ENCODE measurements at regions not wholly inside any gene's neighbourhood (a gene's known extent, or its start where the extent isn't known, plus 50 kb on each side); places are given as distances from the start of the nearest gene placed in this dataset.

GRCh38 chr1:80447526-80447925 lies 1353.2 kb upstream of the ADGRL2 start:
- no peak overlapping the region for H2BK120ac ChIP-seq (replicated peaks; ENCODE audit: low read depth, low read length)
- H2AFZ ChIP-seq (ENCODE audit: low read length): no peak overlapping the region
- H2AK5ac ChIP-seq (ENCODE audit: low read depth, low read length): no peak overlapping the region
- no peaks in the 10 kb centered on the region for H3K79me1 ChIP-seq (ENCODE audit: low read depth, low read length)
- H3K4me2 ChIP-seq (ENCODE audit: insufficient read depth in 1 of 2, low read depth in 2 of 2, low read length in 2 of 2): no peak overlapping the region
- H4K8ac ChIP-seq (ENCODE audit: extremely low read depth, insufficient read depth, low read length): no peak overlapping the region
- H3K9ac ChIP-seq (replicated peaks in 1 of 4; ENCODE audit: extremely low read depth in 1 of 4, low read depth in 3 of 4, low read length in 3 of 4): no peak overlapping the region
- H3K9me3 ChIP-seq (ENCODE audit: insufficient read depth in 2 of 2, low read depth in 1 of 2, low read length in 1 of 2): no peaks in the 10 kb centered on the region
- ChIA-PET CTCF (ENCODE audit: partially characterized antibody) (no interaction called here), POLR2A (ENCODE audit: partially characterized antibody) (no interaction called here)
- no peaks in the 10 kb centered on the region for H3K36me3 ChIP-seq (ENCODE audit: control insufficient read depth in 2 of 4, insufficient read depth in 4 of 4, low read length in 3 of 4)
- no peak overlapping the region for H2BK12ac ChIP-seq (ENCODE audit: low read depth, low read length)
- H3K4me3 ChIP-seq (ENCODE audit: extremely low read depth in 1 of 4, insufficient read depth in 2 of 4, low read depth in 3 of 4, low read length in 4 of 4): no peak overlapping the region
- 100% methylated on average over 1 of the region's 1 CpG; no CpG with 5 or more reads in 1 of the 2 experiments for WGBS, 2 experiments (ENCODE audit: extremely low coverage in 1 of 2, insufficient coverage in 1 of 2, insufficient read length in 1 of 2, insufficient replicate concordance in 2 of 2, low coverage in 1 of 2, low lambda C conversion rate in 2 of 2, missing lambda C conversion rate in 1 of 2)
- H3K14ac ChIP-seq (ENCODE audit: insufficient read length): no peak overlapping the region
- no peak overlapping the region for H2BK5ac ChIP-seq (ENCODE audit: low read depth, low read length)
- no peak overlapping the region for H3K4ac ChIP-seq (replicated peaks; ENCODE audit: insufficient read length, low read depth, low read length)
- DNase-seq (ENCODE audit: low read depth in 1 of 2, low spot score in 2 of 2) (no peak), FAIRE-seq (no peak)
- H3K23ac ChIP-seq (ENCODE audit: insufficient read length): no peak overlapping the region
- H3K23me2 ChIP-seq (ENCODE audit: low read depth, low read length): no peaks in the 10 kb centered on the region
- no peaks in the 10 kb centered on the region for H4K20me1 ChIP-seq (replicated peaks in 1 of 2; ENCODE audit: control insufficient read depth in 1 of 2, insufficient read depth in 2 of 2, low read length in 2 of 2)
- no peak overlapping the region for H3K18ac ChIP-seq (ENCODE audit: extremely low read depth, low read length)
- no peaks in the 10 kb centered on the region for H3K79me2 ChIP-seq (ENCODE audit: control insufficient read depth in 1 of 2, insufficient read depth in 2 of 2, low read length in 2 of 2)
- no peak overlapping the region for H4K5ac ChIP-seq (ENCODE audit: insufficient read length, low read depth, low read length)
- no peak overlapping the region for H4K91ac ChIP-seq (replicated peaks; ENCODE audit: insufficient read length, low read length)
- H3K27me3 ChIP-seq (replicated peaks in 1 of 4; ENCODE audit: control insufficient read depth in 3 of 4, extremely low read depth in 1 of 4, insufficient read depth in 3 of 4, low read length in 3 of 4): no peaks in the 10 kb centered on the region
- H2BK20ac ChIP-seq (ENCODE audit: low read length): no peak overlapping the region
- H3K27ac ChIP-seq (ENCODE audit: low read depth, low read length): no peak overlapping the region
- no peak overlapping the region for H2BK15ac ChIP-seq (ENCODE audit: low read length)
- H3K56ac ChIP-seq (replicated peaks; ENCODE audit: insufficient read length, low read depth, low read length): no peak overlapping the region
- no peaks in the 10 kb centered on the region for H3K4me1 ChIP-seq (replicated peaks in 1 of 4; ENCODE audit: control insufficient read depth in 3 of 4, insufficient read depth in 4 of 4, low read length in 3 of 4)
- TF ChIP-seq EP300 (IDR thresholded peaks at IDR 0.05; ENCODE audit: borderline replicate concordance in 1 of 2, low read depth in 2 of 2, low read length in 2 of 2): no peak
- no peak for TF ChIP-seq SIX5 (IDR thresholded peaks at IDR 0.05; ENCODE audit: low read depth, low read length)
- no peak for TF ChIP-seq ASH2L (IDR thresholded peaks at IDR 0.05; ENCODE audit: low read length)
- TF ChIP-seq JUND (IDR thresholded peaks at IDR 0.05; ENCODE audit: low read length): no peak
- no peak for TF ChIP-seq JUN (IDR thresholded peaks at IDR 0.05; ENCODE audit: low read depth, low read length)
- no peak for TF ChIP-seq TEAD4 (IDR thresholded peaks at IDR 0.05; ENCODE audit: low read depth, low read length)
- no peak for TF ChIP-seq EGR1 (IDR thresholded peaks at IDR 0.05; ENCODE audit: borderline replicate concordance, low read depth, low read length)
- TF ChIP-seq RNF2 (IDR thresholded peaks at IDR 0.05; ENCODE audit: borderline replicate concordance, low read depth, low read length, missing control alignments, poor library complexity, severe bottlenecking): no peak
- TF ChIP-seq TAF1 (IDR thresholded peaks at IDR 0.05; ENCODE audit: low read depth, low read length): no peak
- no peak for TF ChIP-seq KDM4A (IDR thresholded peaks at IDR 0.05; ENCODE audit: low read depth, low read length, severe bottlenecking)
- TF ChIP-seq TAF7 (optimal IDR thresholded peaks at IDR 0.05; ENCODE audit: borderline replicate concordance, low read depth, low read length): no peak
- no peak for TF ChIP-seq RFX5 (IDR thresholded peaks at IDR 0.05; ENCODE audit: borderline replicate concordance, low read depth, low read length)
- no peak for TF ChIP-seq TBP (IDR thresholded peaks at IDR 0.05; ENCODE audit: low read depth, low read length)
- no peak for TF ChIP-seq BACH1 (IDR thresholded peaks at IDR 0.05; ENCODE audit: low read length)
- no peak for TF ChIP-seq BRCA1 (IDR thresholded peaks at IDR 0.05; ENCODE audit: low read depth, low read length)
- no peak for TF ChIP-seq CBX8 (IDR thresholded peaks at IDR 0.05; ENCODE audit: borderline replicate concordance, low read depth, low read length)

Data from H1 (cell line).